GM21825 (cell line): ENCODE measurements at regions not wholly inside any gene's neighbourhood (a gene's known extent, or its start where the extent isn't known, plus 50 kb on each side); places are given as distances from the start of the nearest gene placed in this dataset.
"Not testable (repeated sequence)": the region's sequence is repeated elsewhere in the genome, so short reads cannot be mapped to it uniquely, and the experiment has no call there.

Experiments used
- ATAC-seq: cut with Tn5 transposase; IDR thresholded peaks from one replicate; pipeline ENCODE4 v1.9.1; 2021; ENCODE audit warnings: mild to moderate bottlenecking, moderate library complexity; ENCODE audit not compliant: unreplicated experiment

GRCh38 chr9:21591221-21592062, 109.3 kb upstream of the IFNE start:
- ATAC-seq = peak; percentile 82

- no peak for ATAC-seq
Measured at GRCh38 chr9:21592063-21592338, 109.9 kb upstream of the IFNE start.

- ATAC-seq = no peak
Measured at GRCh38 chr9:21597284-21597683, 115.2 kb upstream of the IFNE start.

- ATAC-seq = no peak
Measured at GRCh38 chr9:21598749-21599148, 116.6 kb upstream of the IFNE start.

GRCh38 chr9:21605489-21605931, 123.4 kb upstream of the IFNE start:
- ATAC-seq = no peak

GRCh38 chr9:21607576-21607975, 125.5 kb upstream of the IFNE start:
- no peak for ATAC-seq

- no peak for ATAC-seq
Measured at GRCh38 chr9:21608200-21608599, 126.1 kb upstream of the IFNE start.

GRCh38 chr9:21609506-21609905, 127.4 kb upstream of the IFNE start:
- no peak for ATAC-seq

- no peak for ATAC-seq
Measured at GRCh38 chr9:21611891-21612290, 129.8 kb upstream of the IFNE start.

- ATAC-seq = no peak
Measured at GRCh38 chr9:21615018-21615417, 132.9 kb upstream of the IFNE start.

GRCh38 chr9:21615446-21615845, 133.3 kb upstream of the IFNE start:
- ATAC-seq = no peak

GRCh38 chr9:21616082-21616778, 134.1 kb upstream of the IFNE start:
- no peak for ATAC-seq

- no peak for ATAC-seq
Measured at GRCh38 chr9:21624675-21625644, 142.8 kb upstream of the IFNE start.

GRCh38 chr9:21626493-21626892, 144.4 kb upstream of the IFNE start:
- no peak for ATAC-seq

GRCh38 chr9:21628954-21629353, 146.8 kb upstream of the IFNE start:
- not testable (repeated sequence) for ATAC-seq

GRCh38 chr9:21634951-21635350, 152.8 kb upstream of the IFNE start:
- no peak for ATAC-seq

GRCh38 chr9:21638104-21638503, 156.0 kb upstream of the IFNE start:
- ATAC-seq = no peak

- no peak for ATAC-seq
Measured at GRCh38 chr9:21653091-21653490, 149.3 kb upstream of the MTAP start.

- no peak for ATAC-seq
Measured at GRCh38 chr9:21653589-21653988, 148.8 kb upstream of the MTAP start.

- no peak for ATAC-seq
Measured at GRCh38 chr9:21656776-21657674, 145.4 kb upstream of the MTAP start.
